Right atrium auricular region (tissue), 2 donors: ENCODE measurements at regions not wholly inside any gene's neighbourhood (a gene's known extent, or its start where the extent isn't known, plus 50 kb on each side); places are given as distances from the start of the nearest gene placed in this dataset.
"Not testable (repeated sequence)": the region's sequence is repeated elsewhere in the genome, so short reads cannot be mapped to it uniquely, and the experiment has no call there.

Source experiments
- DNase-seq: peaks from one replicate; pipeline ENCODE4 v3.0.0-alpha.2; 2019; ENCODE audit warnings: low spot score
- H3K27ac ChIP-seq, 2 donors: fragments of 200-600 bp; sonication (generic); 1 replicate in 1 of 2; 2 replicates in 1 of 2; pipeline ENCODE4 v1.5.1; 2016 to 2019
- H3K27me3 ChIP-seq, 2 donors: fragments of 200-600 bp; sonication (generic); one replicate each; pipeline versions ENCODE4 v1.5.1 to v1.6.0; 2017 to 2019
- H3K36me3 ChIP-seq: fragments of 200-600 bp; sonication (generic); one replicate; pipeline ENCODE4 v1.5.1; 2016
- H3K4me1 ChIP-seq, 2 donors: fragments of 200-600 bp; sonication (generic); one replicate each; pipeline versions ENCODE4 v1.5.1 to v1.6.0; 2017 to 2019
- H3K4me3 ChIP-seq, 2 donors: fragments of 200-600 bp; sonication (generic); 1 replicate in 1 of 2; 2 replicates in 1 of 2; pipeline ENCODE4 v1.5.1; 2017 to 2019; ENCODE audit warnings: mild to moderate bottlenecking in 1 of 2, moderate library complexity in 1 of 2
- H3K9me3 ChIP-seq, 2 donors: fragments of 200-600 bp; sonication (generic); one replicate each; pipeline ENCODE4 v1.5.1; 2019
- CTCF ChIP-seq, 2 donors: fragments of 200-600 bp; sonication (generic); IDR thresholded peaks; one replicate each; pipeline ENCODE4 v1.5.1; 2019; ENCODE audit warnings: antibody characterized with exemption in 2 of 2

- Histone ChIP-seq H3K27ac (no peak overlapping the region), H3K9me3 (no peaks in the 10 kb centered on the region), H3K4me1 (no peaks in the 10 kb centered on the region), H3K4me3 (no peak overlapping the region), H3K36me3 (no peaks in the 10 kb centered on the region), H3K27me3 (no peaks in the 10 kb centered on the region)
- TF ChIP-seq CTCF (IDR thresholded peaks at IDR 0.05), result no peak
- DNase-seq, result no peak
Measured at GRCh38 chr12:75630091-75630490, 118.7 kb upstream of the KRR1 start.

DNA sequence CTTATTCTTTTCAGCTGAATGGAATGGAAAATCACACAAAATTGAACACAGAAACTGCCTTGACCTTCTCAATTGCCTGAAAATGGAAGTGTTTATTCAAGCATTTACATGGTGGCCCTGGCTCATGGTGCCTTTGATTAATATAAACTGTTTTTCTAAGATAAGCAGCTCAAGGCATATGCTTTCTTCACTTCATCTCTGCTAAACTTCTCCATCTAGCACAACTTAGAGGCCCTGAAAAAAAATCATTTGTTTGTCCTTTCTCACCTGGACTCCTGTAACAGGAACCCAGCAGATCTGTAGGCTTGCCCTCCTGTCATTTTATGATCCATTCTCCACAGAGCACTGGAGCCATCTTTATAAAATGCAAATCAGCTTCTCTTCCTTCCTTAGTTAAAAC, 117.5 kb upstream of the KRR1 start:
- no peak for DNase-seq

DNA sequence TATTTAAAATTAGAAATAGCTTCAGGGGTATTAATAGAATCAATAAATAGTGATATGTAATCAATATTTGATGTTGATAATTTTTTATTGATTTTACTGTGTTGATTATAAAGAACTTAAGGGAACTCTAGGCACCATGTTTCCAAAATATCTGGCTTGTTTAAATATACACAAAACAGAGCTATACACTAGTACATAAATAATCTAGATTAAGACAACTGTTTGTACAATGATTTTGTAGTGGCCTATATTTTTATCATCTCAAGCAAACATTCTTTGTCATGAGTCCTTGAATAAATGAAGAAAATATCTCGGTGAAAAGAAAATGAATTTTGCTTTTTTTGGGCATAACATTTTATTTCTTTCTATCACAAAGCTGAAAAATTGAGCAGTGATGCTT, 117.1 kb upstream of the KRR1 start:
- H3K9me3 ChIP-seq, result no peaks in the 10 kb centered on the region
- DNase-seq, result no peak
- H3K4me1 ChIP-seq, result peaks cover 0 to 5% of the 10 kb centered on the region in 2 donors
- no peaks in the 10 kb centered on the region for H3K27me3 ChIP-seq
- no peaks in the 10 kb centered on the region for H3K36me3 ChIP-seq
- H3K27ac ChIP-seq, result no peak overlapping the region
- no peak for TF ChIP-seq CTCF (IDR thresholded peaks at IDR 0.05)
- H3K4me3 ChIP-seq, result no peak overlapping the region

More for the DNA sequence above, 117.5 kb upstream of the KRR1 start:
- no peak for TF ChIP-seq CTCF (IDR thresholded peaks at IDR 0.05)
- Histone ChIP-seq H3K4me1 (peaks cover 0 to under 1% of the 10 kb centered on the region in 2 donors), H3K27me3 (no peaks in the 10 kb centered on the region), H3K36me3 (no peaks in the 10 kb centered on the region), H3K27ac (no peak overlapping the region), H3K4me3 (no peak overlapping the region), H3K9me3 (no peaks in the 10 kb centered on the region)

GRCh38 chr12:75623631-75624154, 112.3 kb upstream of the KRR1 start:
- Histone ChIP-seq H3K27me3 (no peaks in the 10 kb centered on the region), H3K36me3 (no peaks in the 10 kb centered on the region), H3K27ac (no peak overlapping the region), H3K4me3 (no peak overlapping the region), H3K9me3 (no peaks in the 10 kb centered on the region), H3K4me1 (peaks cover 0 to 7% of the 10 kb centered on the region in 2 donors)
- DNase-seq, result no peak
- peak in 1 of 2 donors; percentile 38 for TF ChIP-seq CTCF (IDR thresholded peaks at IDR 0.05)

DNA sequence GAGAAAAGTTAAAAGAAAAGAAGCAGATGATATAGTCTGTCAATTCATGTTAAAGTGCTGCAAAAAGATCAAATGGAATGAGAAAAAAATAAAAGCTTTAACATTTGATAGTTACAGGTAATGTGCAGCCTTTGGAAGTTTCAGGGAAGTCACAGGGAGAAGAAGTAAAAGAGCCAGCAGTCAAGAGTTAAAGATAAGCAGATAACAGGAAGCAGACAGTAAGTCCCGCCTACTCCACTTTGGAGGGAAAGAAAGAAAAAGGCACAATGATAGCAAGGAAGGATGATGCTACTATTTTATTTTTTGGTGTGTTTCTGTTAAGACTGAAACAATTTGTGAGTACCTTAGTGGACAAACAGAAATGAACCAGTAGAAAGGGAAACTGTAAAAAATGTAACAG, 111.1 kb upstream of the KRR1 start:
- TF ChIP-seq CTCF (IDR thresholded peaks at IDR 0.05), result no peak

DNA sequence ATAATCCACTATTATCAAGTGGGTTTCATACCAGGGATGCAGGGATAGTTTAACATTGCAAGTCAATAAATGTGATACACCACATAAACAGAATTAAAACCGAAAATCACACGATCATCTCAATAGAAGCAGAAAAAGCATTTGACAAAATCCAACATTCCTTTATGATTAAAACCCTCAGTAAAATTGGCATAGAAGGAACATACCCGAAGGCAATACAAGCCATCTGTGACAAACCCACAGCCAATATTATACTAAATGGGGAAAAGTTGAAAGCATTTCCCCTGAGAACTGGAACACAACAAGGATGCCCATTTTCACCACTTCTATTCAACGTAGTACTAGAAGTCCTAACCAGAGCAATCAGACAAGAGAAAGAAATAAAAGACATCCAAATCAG, 103.0 kb upstream of the KRR1 start:
- H3K9me3 ChIP-seq, H3K36me3 ChIP-seq, H3K4me1 ChIP-seq, H3K27me3 ChIP-seq, H3K27ac ChIP-seq, DNase-seq, H3K4me3 ChIP-seq: not testable (repeated sequence)

More for the DNA sequence above, 111.1 kb upstream of the KRR1 start:
- H3K36me3 ChIP-seq, result no peaks in the 10 kb centered on the region
- no peak overlapping the region for H3K27ac ChIP-seq
- no peaks in the 10 kb centered on the region for H3K9me3 ChIP-seq
- peaks cover 0 to 7% of the 10 kb centered on the region in 2 donors for H3K4me1 ChIP-seq
- DNase-seq, result no peak
- H3K27me3 ChIP-seq, result no peaks in the 10 kb centered on the region
- no peak overlapping the region for H3K4me3 ChIP-seq
